H1 (cell line): ENCODE measurements at regions not wholly inside any gene's neighbourhood (a gene's known extent, or its start where the extent isn't known, plus 50 kb on each side); places are given as distances from the start of the nearest gene placed in this dataset.

ENCODE experiments used
- CTCF ChIA-PET: fragments of 300-600 bp; sonication (Branson Sonifier 250); formaldehyde crosslinking; loops from one replicate; lab custom pipeline; 2021; ENCODE audit not compliant: partially characterized antibody; lab: Charles Lee
- POLR2A ChIA-PET: fragments of 300-600 bp; sonication (Branson Sonifier 250); formaldehyde crosslinking; loops from one replicate; lab custom pipeline; 2021; ENCODE audit warnings: inconsistent platforms; ENCODE audit not compliant: partially characterized antibody; lab: Charles Lee
- DNase-seq, 2 experiments: peaks; one replicate each; pipeline versions ENCODE4 v3.0.0 to v3.0.0-alpha.2; 2010 to 2022; ENCODE audit warnings: low spot score in 2 of 2, low read depth in 1 of 2, mixed read lengths in 1 of 2
- FAIRE-seq: peaks from 2 replicates; lab custom pipeline; 2011; peaks lifted over from hg19 to GRCh38; lab: Jason Lieb, UNC
- H2AFZ ChIP-seq: 2 replicates; pipeline ENCODE4 v1.8.1; 2012; ENCODE audit warnings: low read length, inconsistent platforms
- H2AK5ac ChIP-seq: 2 replicates; pipeline ENCODE4 v1.6.1; 2013; ENCODE audit warnings: low read depth, low read length
- H2BK120ac ChIP-seq: replicated peaks from 2 replicates; pipeline ENCODE3; 2013; ENCODE audit warnings: low read depth, low read length, inconsistent platforms
- H2BK12ac ChIP-seq: 2 replicates; pipeline ENCODE4 v1.6.1; 2013; ENCODE audit warnings: low read depth, low read length
- H2BK15ac ChIP-seq: 2 replicates; pipeline ENCODE4 v1.6.1; 2013; ENCODE audit warnings: low read length
- H2BK20ac ChIP-seq: 2 replicates; pipeline ENCODE4 v1.6.1; 2013; ENCODE audit warnings: low read length
- H2BK5ac ChIP-seq: 2 replicates; pipeline ENCODE4 v1.6.1; 2013; ENCODE audit warnings: low read depth, low read length
- H3K14ac ChIP-seq: 2 replicates; pipeline ENCODE4 v1.6.1; 2013; ENCODE audit warnings: inconsistent platforms; ENCODE audit not compliant: insufficient read length
- H3K18ac ChIP-seq: 2 replicates; pipeline ENCODE4 v1.6.1; 2013; ENCODE audit warnings: low read length; ENCODE audit errors: extremely low read depth
- H3K23ac ChIP-seq: 2 replicates; pipeline ENCODE4 v1.6.1; 2013; ENCODE audit warnings: inconsistent platforms; ENCODE audit not compliant: insufficient read length
- H3K23me2 ChIP-seq: 2 replicates; pipeline ENCODE4 v1.6.1; 2013; ENCODE audit warnings: low read depth, low read length
- H3K27ac ChIP-seq: 2 replicates; pipeline ENCODE4 v1.6.1; 2011; ENCODE audit warnings: low read depth, low read length, inconsistent platforms
- H3K27me3 ChIP-seq, 4 experiments: replicated peaks in 1 of 4; 1 replicate in 1 of 4; 2 replicates in 3 of 4; pipeline versions ENCODE4 v1.6.1 to v1.8.1; 2011 to 2013; ENCODE audit warnings: low read length in 3 of 4, mild to moderate bottlenecking in 3 of 4, inconsistent platforms in 2 of 4, mixed read lengths in 2 of 4, moderate library complexity in 1 of 4; ENCODE audit not compliant: control insufficient read depth in 3 of 4, insufficient read depth in 3 of 4; ENCODE audit errors: extremely low read depth in 1 of 4
- H3K36me3 ChIP-seq, 4 experiments: 2 replicates each; pipeline versions ENCODE4 v1.6.1 to v1.8.1; 2011 to 2013; ENCODE audit warnings: mild to moderate bottlenecking in 4 of 4, low read length in 3 of 4, moderate library complexity in 2 of 4, control low read depth in 1 of 4, inconsistent platforms in 1 of 4; ENCODE audit not compliant: insufficient read depth in 4 of 4, control insufficient read depth in 2 of 4
- H3K4ac ChIP-seq: replicated peaks from 2 replicates; pipeline ENCODE3; 2013; ENCODE audit warnings: low read length, low read depth, mixed read lengths, inconsistent platforms; ENCODE audit not compliant: insufficient read length
- H3K4me1 ChIP-seq, 4 experiments: replicated peaks in 1 of 4; 1 replicate in 1 of 4; 2 replicates in 3 of 4; pipeline versions ENCODE4 v1.6.1 to v1.8.1; 2011 to 2013; ENCODE audit warnings: low read length in 3 of 4, inconsistent platforms in 2 of 4, mixed read lengths in 1 of 4; ENCODE audit not compliant: insufficient read depth in 4 of 4, control insufficient read depth in 3 of 4
- H3K4me2 ChIP-seq, 2 experiments: 2 replicates each; pipeline versions ENCODE4 v1.6.1 to v1.8.1; 2011 to 2013; ENCODE audit warnings: low read depth in 2 of 2, low read length in 2 of 2, control low read depth in 1 of 2, inconsistent platforms in 1 of 2, mild to moderate bottlenecking in 1 of 2; ENCODE audit not compliant: insufficient read depth in 1 of 2
- H3K4me3 ChIP-seq, 4 experiments: fragments of 200-600, 300-600 bp in 1 of 4; sonication (generic), shearing (Covaris generic), sonication (Bioruptor Twin) in 1 of 4; 2 replicates each; pipeline versions ENCODE4 v1.5.1 to v1.8.1; 2011 to 2016; ENCODE audit warnings: low read length in 4 of 4, low read depth in 3 of 4, control low read depth in 2 of 4, inconsistent platforms in 2 of 4, mild to moderate bottlenecking in 2 of 4, mixed read lengths in 1 of 4, moderate library complexity in 1 of 4; ENCODE audit not compliant: insufficient read depth in 2 of 4; ENCODE audit errors: extremely low read depth in 1 of 4
- H3K56ac ChIP-seq: replicated peaks from 2 replicates; pipeline ENCODE3; 2013; ENCODE audit warnings: low read depth, mild to moderate bottlenecking, mixed read lengths, low read length, inconsistent platforms; ENCODE audit not compliant: insufficient read length
- H3K79me1 ChIP-seq: 2 replicates; pipeline ENCODE4 v1.6.1; 2013; ENCODE audit warnings: low read depth, low read length, control low read depth
- H3K79me2 ChIP-seq, 2 experiments: 2 replicates each; pipeline versions ENCODE4 v1.6.1 to v1.8.1; 2012 to 2013; ENCODE audit warnings: low read length in 2 of 2, mild to moderate bottlenecking in 2 of 2, inconsistent platforms in 1 of 2; ENCODE audit not compliant: insufficient read depth in 2 of 2, control insufficient read depth in 1 of 2
- H3K9ac ChIP-seq, 4 experiments: replicated peaks in 1 of 4; 1 replicate in 1 of 4; 2 replicates in 3 of 4; pipeline versions ENCODE4 v1.6.1 to v1.8.1; 2011 to 2013; ENCODE audit warnings: low read depth in 3 of 4, low read length in 3 of 4, control low read depth in 2 of 4, mild to moderate bottlenecking in 2 of 4, moderate library complexity in 2 of 4, inconsistent platforms in 1 of 4; ENCODE audit errors: extremely low read depth in 1 of 4
- H3K9me3 ChIP-seq, 2 experiments: 2 replicates each; pipeline versions ENCODE4 v1.6.1 to v1.8.1; 2012 to 2013; ENCODE audit warnings: mild to moderate bottlenecking in 2 of 2, moderate library complexity in 2 of 2, control low read depth in 1 of 2, inconsistent platforms in 1 of 2, low read depth in 1 of 2, low read length in 1 of 2, mixed read lengths in 1 of 2; ENCODE audit not compliant: insufficient read depth in 2 of 2
- H4K20me1 ChIP-seq, 2 experiments: replicated peaks in 1 of 2; 2 replicates each; pipeline versions ENCODE3 to v1.8.1; 2011 to 2013; ENCODE audit warnings: inconsistent platforms in 2 of 2, low read length in 2 of 2, mild to moderate bottlenecking in 1 of 2; ENCODE audit not compliant: insufficient read depth in 2 of 2, control insufficient read depth in 1 of 2
- H4K5ac ChIP-seq: 2 replicates; pipeline ENCODE4 v1.6.1; 2013; ENCODE audit warnings: low read length, low read depth, mixed read lengths, inconsistent platforms; ENCODE audit not compliant: insufficient read length
- H4K8ac ChIP-seq: 2 replicates; pipeline ENCODE4 v1.8.0; 2013; ENCODE audit warnings: mild to moderate bottlenecking, moderate library complexity, low read length, inconsistent platforms; ENCODE audit not compliant: insufficient read depth; ENCODE audit errors: extremely low read depth
- H4K91ac ChIP-seq: replicated peaks from 2 replicates; pipeline ENCODE3; 2013; ENCODE audit warnings: low read length, mixed read lengths, inconsistent platforms; ENCODE audit not compliant: insufficient read length
- BACH1 ChIP-seq: IDR thresholded peaks from 2 replicates; pipeline ENCODE4 v1.6.1; 2012; ENCODE audit warnings: low read length, improper control_type of control experiment
- JUND ChIP-seq: IDR thresholded peaks from 2 replicates; pipeline ENCODE4 v1.6.1; 2011; ENCODE audit warnings: mild to moderate bottlenecking, improper control_type of control experiment, low read length
- KDM5A ChIP-seq: fragments of 200-600 bp; IDR thresholded peaks from 2 replicates; pipeline ENCODE4 v1.7.1; 2012; ENCODE audit warnings: mild to moderate bottlenecking, low read length, inconsistent platforms, mixed read lengths
- POU5F1 ChIP-seq: IDR thresholded peaks from 2 replicates; pipeline ENCODE4 v1.6.1; 2011; ENCODE audit warnings: low read depth, mild to moderate bottlenecking, low read length, moderate library complexity
- SP2 ChIP-seq: IDR thresholded peaks from 2 replicates; pipeline ENCODE4 v1.6.1; 2012; ENCODE audit warnings: mild to moderate bottlenecking, low read length, inconsistent platforms
- TAF1 ChIP-seq: IDR thresholded peaks from 2 replicates; pipeline ENCODE4 v1.6.1; 2011; ENCODE audit warnings: mild to moderate bottlenecking, low read depth, low read length
- WGBS, 2 experiments: shearing (Covaris generic) in 1 of 2; methylation state at CpG; one replicate each; pipeline versions ENCODE4 v1.1.6 to v1.1.7; 2013 to 2015; ENCODE audit warnings: low lambda C conversion rate in 2 of 2, mixed read lengths in 2 of 2, inconsistent platforms in 1 of 2, low coverage in 1 of 2, missing lambda C conversion rate in 1 of 2; ENCODE audit not compliant: insufficient replicate concordance in 2 of 2, insufficient coverage in 1 of 2, insufficient read length in 1 of 2; ENCODE audit errors: extremely low coverage in 1 of 2, missing lambda C conversion rate in 1 of 2; 5-methylcytosine and 5-hydroxymethylcytosine counted together
- TF ChIP-seq, protein P1 (sequence below), 3 experiments: IDR thresholded peaks; 1 replicate in 2 of 3; 2 replicates in 1 of 3; pipeline versions ENCODE4 v1.5.1 to v1.6.1; 2011; ENCODE audit warnings: low read length in 3 of 3, mild to moderate bottlenecking in 3 of 3, inconsistent platforms in 2 of 3, low read depth in 1 of 3, moderate library complexity in 1 of 3; ENCODE audit not compliant: insufficient read depth in 1 of 3; ENCODE audit errors: control extremely low read depth in 1 of 3

DNA sequence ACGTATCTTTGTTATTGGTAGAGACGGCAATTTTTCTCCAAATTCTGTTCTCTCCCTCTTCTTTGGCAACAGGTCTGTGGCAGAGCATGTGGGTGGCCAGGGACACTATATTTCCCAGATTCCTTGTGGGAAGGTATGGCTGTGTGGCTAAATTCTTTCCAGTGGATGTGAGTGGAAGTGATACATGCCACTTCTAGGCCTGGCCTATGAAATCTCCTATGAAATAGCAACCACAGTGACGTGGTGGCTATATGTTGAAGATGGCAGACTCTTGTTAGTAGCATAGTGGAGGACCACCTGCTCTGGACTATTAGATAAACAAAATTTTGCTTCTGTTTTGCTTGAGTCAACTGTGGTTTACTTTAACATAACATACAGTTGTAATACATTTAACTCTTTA is 243.3 kb downstream of the IL20RB start:
- H4K8ac ChIP-seq: no peak overlapping the region
- H2AK5ac ChIP-seq: no peak overlapping the region
- H4K91ac ChIP-seq: no peak overlapping the region
- no peak overlapping the region for H2BK12ac ChIP-seq
- H3K4ac ChIP-seq: no peak overlapping the region
- H2BK20ac ChIP-seq: no peak overlapping the region
- DNase-seq: no peak
- no peak overlapping the region for H3K14ac ChIP-seq
- no peak overlapping the region for H3K23ac ChIP-seq
- FAIRE-seq: no peak
- no peaks in the 10 kb centered on the region for H4K20me1 ChIP-seq
- no peaks in the 10 kb centered on the region for H3K23me2 ChIP-seq
- H4K5ac ChIP-seq: no peak overlapping the region
- no peak overlapping the region for H3K18ac ChIP-seq
- H3K4me2 ChIP-seq: no peak overlapping the region
- no peak for TF ChIP-seq TAF1
- no peak for TF ChIP-seq KDM5A
- TF ChIP-seq POU5F1: no peak
- TF ChIP-seq SP2: no peak
- no peak for TF ChIP-seq BACH1
- TF ChIP-seq, protein P1, sequence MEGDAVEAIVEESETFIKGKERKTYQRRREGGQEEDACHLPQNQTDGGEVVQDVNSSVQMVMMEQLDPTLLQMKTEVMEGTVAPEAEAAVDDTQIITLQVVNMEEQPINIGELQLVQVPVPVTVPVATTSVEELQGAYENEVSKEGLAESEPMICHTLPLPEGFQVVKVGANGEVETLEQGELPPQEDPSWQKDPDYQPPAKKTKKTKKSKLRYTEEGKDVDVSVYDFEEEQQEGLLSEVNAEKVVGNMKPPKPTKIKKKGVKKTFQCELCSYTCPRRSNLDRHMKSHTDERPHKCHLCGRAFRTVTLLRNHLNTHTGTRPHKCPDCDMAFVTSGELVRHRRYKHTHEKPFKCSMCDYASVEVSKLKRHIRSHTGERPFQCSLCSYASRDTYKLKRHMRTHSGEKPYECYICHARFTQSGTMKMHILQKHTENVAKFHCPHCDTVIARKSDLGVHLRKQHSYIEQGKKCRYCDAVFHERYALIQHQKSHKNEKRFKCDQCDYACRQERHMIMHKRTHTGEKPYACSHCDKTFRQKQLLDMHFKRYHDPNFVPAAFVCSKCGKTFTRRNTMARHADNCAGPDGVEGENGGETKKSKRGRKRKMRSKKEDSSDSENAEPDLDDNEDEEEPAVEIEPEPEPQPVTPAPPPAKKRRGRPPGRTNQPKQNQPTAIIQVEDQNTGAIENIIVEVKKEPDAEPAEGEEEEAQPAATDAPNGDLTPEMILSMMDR (IDR thresholded peaks at IDR 0.05; ENCODE audit: control extremely low read depth in 1 of 3, insufficient read depth in 1 of 3, low read depth in 1 of 3, low read length in 3 of 3): no peak
- TF ChIP-seq JUND: no peak
- H3K36me3 ChIP-seq: no peaks in the 10 kb centered on the region; a peak in 1 of 8 replicates
- no peak overlapping the region for H2AFZ ChIP-seq
- peaks cover 0 to 5% of the 10 kb centered on the region in 2 experiments; a peak in 2 of 4 replicates for H3K9me3 ChIP-seq
- ChIA-PET CTCF (interaction anchor here (1.1 to 2.6 kb wide), 3 partner anchors 19 to 90 kb away, joined by 3 to 8 read pairs (median 3); no protein-coding TSS in a partner anchor), POLR2A (no interaction called here)
- no peak overlapping the region for H2BK15ac ChIP-seq
- no peak overlapping the region for H2BK120ac ChIP-seq
- H3K4me3 ChIP-seq: no peak overlapping the region
- no peak overlapping the region for H3K9ac ChIP-seq
- 91% methylated on average over 3 of the region's 3 CpGs; no CpG with 5 or more reads in 1 of the 2 experiments for WGBS, 2 experiments
- no peak overlapping the region for H3K27ac ChIP-seq
- no peaks in the 10 kb centered on the region for H3K79me1 ChIP-seq
- H3K27me3 ChIP-seq: no peaks in the 10 kb centered on the region
- no peak overlapping the region for H2BK5ac ChIP-seq
- peaks cover 0 to 2% (median 0%) of the 10 kb centered on the region in 4 experiments; a peak in 1 of 7 replicates for H3K4me1 ChIP-seq
- H3K79me2 ChIP-seq: no peaks in the 10 kb centered on the region
- no peak overlapping the region for H3K56ac ChIP-seq
